WERI-Rb-1 (cell line): ENCODE measurements at regions not wholly inside any gene's neighbourhood (a gene's known extent, or its start where the extent isn't known, plus 50 kb on each side); places are given as distances from the start of the nearest gene placed in this dataset.

Experiments used
- DNase-seq: peaks from one replicate; pipeline ENCODE4 v3.0.0-alpha.2; 2020
- H3K27ac ChIP-seq: fragments of 250-450 bp; sonication (Bioruptor Pico); 2 replicates; pipeline ENCODE4 v1.5.1; 2020; ENCODE audit warnings: mild to moderate bottlenecking, moderate library complexity
- H3K27me3 ChIP-seq: fragments of 250-450 bp; sonication (Bioruptor Pico); 2 replicates; pipeline ENCODE4 v1.5.1; 2021; ENCODE audit warnings: mild to moderate bottlenecking, low read depth, moderate library complexity; ENCODE audit not compliant: insufficient read depth, severe bottlenecking
- H3K36me3 ChIP-seq: fragments of 250-450 bp; sonication (Bioruptor Pico); 2 replicates; pipeline ENCODE4 v1.5.1; 2020; ENCODE audit warnings: mild to moderate bottlenecking, moderate library complexity
- H3K4me3 ChIP-seq: 2 replicates; pipeline ENCODE4 v1.5.1; 2011; ENCODE audit warnings: low read depth, mild to moderate bottlenecking, control low read depth, low read length
- H3K9me3 ChIP-seq: fragments of 250-450 bp; sonication (Bioruptor Pico); 2 replicates; pipeline ENCODE4 v1.5.1; 2021; ENCODE audit warnings: mild to moderate bottlenecking, moderate library complexity; ENCODE audit not compliant: severe bottlenecking
- CTCF ChIP-seq: IDR thresholded peaks from 2 replicates; pipeline ENCODE4 v1.5.1; 2011; ENCODE audit warnings: low read depth, mild to moderate bottlenecking, control low read depth, inconsistent platforms, low read length

- no peaks in the 10 kb centered on the region for H3K27me3 ChIP-seq
- DNase-seq, result no peak
- H3K9me3 ChIP-seq, result peaks cover 2% of the 10 kb centered on the region
- no peak overlapping the region for H3K27ac ChIP-seq
- H3K36me3 ChIP-seq, result no peaks in the 10 kb centered on the region
- TF ChIP-seq CTCF, result no peak
- no peak overlapping the region for H3K4me3 ChIP-seq
Observed at GRCh38 chr13:34028496-34029442, 210.8 kb downstream of the RFC3 start.

GRCh38 chr13:34030782-34031181, 212.8 kb downstream of the RFC3 start:
- H3K27me3 ChIP-seq, result no peaks in the 10 kb centered on the region
- no peaks in the 10 kb centered on the region for H3K36me3 ChIP-seq
- no peak for TF ChIP-seq CTCF
- DNase-seq, result no peak
- peaks cover 2% of the 10 kb centered on the region for H3K9me3 ChIP-seq
- no peak overlapping the region for H3K27ac ChIP-seq
- H3K4me3 ChIP-seq, result no peak overlapping the region

- Histone ChIP-seq H3K4me3 (no peak overlapping the region), H3K27me3 (no peaks in the 10 kb centered on the region), H3K36me3 (no peaks in the 10 kb centered on the region), H3K9me3 (peaks cover 2% of the 10 kb centered on the region), H3K27ac (no peak overlapping the region)
- DNase-seq, result no peak
- no peak for TF ChIP-seq CTCF
Observed at GRCh38 chr13:34031610-34032009, 213.7 kb downstream of the RFC3 start.

GRCh38 chr13:34034411-34034810, 216.5 kb downstream of the RFC3 start:
- Histone ChIP-seq H3K27ac (no peak overlapping the region), H3K4me3 (no peak overlapping the region), H3K36me3 (no peaks in the 10 kb centered on the region), H3K27me3 (no peaks in the 10 kb centered on the region), H3K9me3 (no peaks in the 10 kb centered on the region)
- TF ChIP-seq CTCF, result no peak
- no peak for DNase-seq

GRCh38 chr13:34035178-34035577, 217.2 kb downstream of the RFC3 start:
- H3K27me3 ChIP-seq, result no peaks in the 10 kb centered on the region
- no peak for TF ChIP-seq CTCF
- no peaks in the 10 kb centered on the region for H3K36me3 ChIP-seq
- DNase-seq, result no peak
- no peaks in the 10 kb centered on the region for H3K9me3 ChIP-seq
- H3K27ac ChIP-seq, result no peak overlapping the region
- no peak overlapping the region for H3K4me3 ChIP-seq
